Panc1 (cell line): ENCODE measurements at regions not wholly inside any gene's neighbourhood (a gene's known extent, or its start where the extent isn't known, plus 50 kb on each side); places are given as distances from the start of the nearest gene placed in this dataset.

ENCODE experiments used
- ATAC-seq: fragments of 200-7000 bp; cut with Tn5 transposase; 2 replicates; pipeline ENCODE4 v1.9.1; 2020; ENCODE audit warnings: mild to moderate bottlenecking, moderate library complexity
- BruUV-seq: library from RNA; stranded (reverse); fragments of 400-500 nt; replicated peaks from 2 replicates; lab custom pipeline; 2021; lab: Mats Ljungman, UMichigan
- CTCF ChIA-PET: fragments of 300-600 bp; sonication (Branson Sonifier 250); formaldehyde crosslinking; loops from one replicate; lab custom pipeline; 2022; ENCODE audit warnings: antibody characterized with exemption; lab: Charles Lee
- POLR2A ChIA-PET: fragments of 300-600 bp; sonication (Branson Sonifier 250); formaldehyde crosslinking; loops from one replicate; lab custom pipeline; 2022; ENCODE audit warnings: antibody characterized with exemption; lab: Charles Lee
- DNase-seq: peaks from one replicate; pipeline ENCODE4 v3.0.0-alpha.2; 2010; ENCODE audit warnings: low read depth, low spot score
- H3K27ac ChIP-seq: 2 replicates; pipeline ENCODE4 v1.5.1; 2011; ENCODE audit warnings: mild to moderate bottlenecking, low read length, inconsistent platforms
- H3K27me3 ChIP-seq: fragments of 200-500 bp; sonication (Bioruptor generic); 2 replicates; pipeline ENCODE4 v1.6.0; 2014; ENCODE audit warnings: low read length, inconsistent platforms; ENCODE audit not compliant: control insufficient read depth, insufficient read depth
- H3K36me3 ChIP-seq: fragments of 200-500 bp; sonication (Bioruptor generic); 2 replicates; pipeline ENCODE4 v1.5.1; 2014; ENCODE audit warnings: inconsistent platforms, mild to moderate bottlenecking, low read length, moderate library complexity; ENCODE audit not compliant: control insufficient read depth, insufficient read depth
- H3K4me1 ChIP-seq: 2 replicates; pipeline ENCODE4 v1.5.1; 2011; ENCODE audit warnings: inconsistent platforms, mild to moderate bottlenecking, low read length, moderate library complexity; ENCODE audit not compliant: control insufficient read depth, insufficient read depth
- H3K4me3 ChIP-seq, 2 experiments: 2 replicates each; pipeline ENCODE4 v1.5.1; 2011 to 2012; ENCODE audit warnings: low read depth in 2 of 2, low read length in 2 of 2, mild to moderate bottlenecking in 2 of 2, inconsistent platforms in 1 of 2, moderate library complexity in 1 of 2
- H3K9me3 ChIP-seq: fragments of 200-500 bp; sonication (Bioruptor generic); 2 replicates; pipeline ENCODE4 v1.5.1; 2014; ENCODE audit warnings: low read depth, mild to moderate bottlenecking, inconsistent platforms, low read length, moderate library complexity; ENCODE audit not compliant: control insufficient read depth, insufficient read depth
- POLR2AphosphoS5 ChIP-seq: IDR thresholded peaks from 2 replicates; pipeline ENCODE4 v1.6.1; 2012; ENCODE audit warnings: mild to moderate bottlenecking, low read depth, low read length, moderate library complexity
- SIN3A ChIP-seq: IDR thresholded peaks from 2 replicates; pipeline ENCODE4 v1.6.1; 2012; ENCODE audit warnings: low read depth, mild to moderate bottlenecking, low read length, moderate library complexity, borderline replicate concordance; ENCODE audit not compliant: insufficient read depth
- TCF7L2 ChIP-seq: IDR thresholded peaks from 2 replicates; pipeline ENCODE4 v1.6.1; 2011; ENCODE audit warnings: mild to moderate bottlenecking, low read depth, low read length, inconsistent platforms
- in situ Hi-C: cut with HindIII; loops from 2 replicates; pipeline ENCODE4 v1.10.0; 2016; ENCODE audit warnings: low sequenced_read_pairs, low pct_unique_long_range_greater_than_20kb
- intact Hi-C: fragments of 100-400 bp; cut with micrococcal nuclease; formaldehyde crosslinking; loops from one replicate; pipeline ENCODE4 v1.10.0; 2022; ENCODE audit not compliant: unreplicated experiment
- TF ChIP-seq, protein P1 (sequence below), 2 experiments: IDR thresholded peaks; 2 replicates each; pipeline ENCODE4 v1.6.1; 2011 to 2012; ENCODE audit warnings: low read depth in 2 of 2, control low read depth in 1 of 2, low read length in 1 of 2, mild to moderate bottlenecking in 1 of 2, moderate library complexity in 1 of 2; ENCODE audit not compliant: insufficient read depth in 1 of 2
- TF ChIP-seq, protein P2 (sequence below): fragments of 450-650 bp; IDR thresholded peaks from 2 replicates; pipeline ENCODE4 v1.5.1; 2017; ENCODE audit warnings: mild to moderate bottlenecking

DNA sequence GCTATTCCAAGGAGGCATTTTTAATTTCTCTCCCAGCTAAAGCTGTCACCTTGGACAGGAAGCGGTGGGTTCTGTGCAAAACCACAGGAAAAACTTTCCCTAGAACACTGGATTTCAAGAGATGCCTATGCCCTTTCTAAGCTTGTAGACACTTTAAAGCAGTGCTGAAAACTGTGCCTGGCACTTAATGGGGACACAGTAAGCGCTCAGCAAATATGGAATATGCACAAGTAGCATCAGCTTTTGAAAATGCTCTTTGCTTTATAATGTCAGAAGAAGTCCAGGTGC is 50.9 kb upstream of the TARBP1 start:
- intact Hi-C loops (no loop called here), in situ Hi-C loops (no loop called here)
- TF ChIP-seq POLR2AphosphoS5 (no peak), SIN3A (no peak), TCF7L2 (no peak)
- TF ChIP-seq, protein P1, sequence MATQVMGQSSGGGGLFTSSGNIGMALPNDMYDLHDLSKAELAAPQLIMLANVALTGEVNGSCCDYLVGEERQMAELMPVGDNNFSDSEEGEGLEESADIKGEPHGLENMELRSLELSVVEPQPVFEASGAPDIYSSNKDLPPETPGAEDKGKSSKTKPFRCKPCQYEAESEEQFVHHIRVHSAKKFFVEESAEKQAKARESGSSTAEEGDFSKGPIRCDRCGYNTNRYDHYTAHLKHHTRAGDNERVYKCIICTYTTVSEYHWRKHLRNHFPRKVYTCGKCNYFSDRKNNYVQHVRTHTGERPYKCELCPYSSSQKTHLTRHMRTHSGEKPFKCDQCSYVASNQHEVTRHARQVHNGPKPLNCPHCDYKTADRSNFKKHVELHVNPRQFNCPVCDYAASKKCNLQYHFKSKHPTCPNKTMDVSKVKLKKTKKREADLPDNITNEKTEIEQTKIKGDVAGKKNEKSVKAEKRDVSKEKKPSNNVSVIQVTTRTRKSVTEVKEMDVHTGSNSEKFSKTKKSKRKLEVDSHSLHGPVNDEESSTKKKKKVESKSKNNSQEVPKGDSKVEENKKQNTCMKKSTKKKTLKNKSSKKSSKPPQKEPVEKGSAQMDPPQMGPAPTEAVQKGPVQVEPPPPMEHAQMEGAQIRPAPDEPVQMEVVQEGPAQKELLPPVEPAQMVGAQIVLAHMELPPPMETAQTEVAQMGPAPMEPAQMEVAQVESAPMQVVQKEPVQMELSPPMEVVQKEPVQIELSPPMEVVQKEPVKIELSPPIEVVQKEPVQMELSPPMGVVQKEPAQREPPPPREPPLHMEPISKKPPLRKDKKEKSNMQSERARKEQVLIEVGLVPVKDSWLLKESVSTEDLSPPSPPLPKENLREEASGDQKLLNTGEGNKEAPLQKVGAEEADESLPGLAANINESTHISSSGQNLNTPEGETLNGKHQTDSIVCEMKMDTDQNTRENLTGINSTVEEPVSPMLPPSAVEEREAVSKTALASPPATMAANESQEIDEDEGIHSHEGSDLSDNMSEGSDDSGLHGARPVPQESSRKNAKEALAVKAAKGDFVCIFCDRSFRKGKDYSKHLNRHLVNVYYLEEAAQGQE (IDR thresholded peaks at IDR 0.05; ENCODE audit: insufficient read depth in 1 of 2, low read depth in 2 of 2, low read length in 1 of 2), result no peak
- TF ChIP-seq, protein P2, sequence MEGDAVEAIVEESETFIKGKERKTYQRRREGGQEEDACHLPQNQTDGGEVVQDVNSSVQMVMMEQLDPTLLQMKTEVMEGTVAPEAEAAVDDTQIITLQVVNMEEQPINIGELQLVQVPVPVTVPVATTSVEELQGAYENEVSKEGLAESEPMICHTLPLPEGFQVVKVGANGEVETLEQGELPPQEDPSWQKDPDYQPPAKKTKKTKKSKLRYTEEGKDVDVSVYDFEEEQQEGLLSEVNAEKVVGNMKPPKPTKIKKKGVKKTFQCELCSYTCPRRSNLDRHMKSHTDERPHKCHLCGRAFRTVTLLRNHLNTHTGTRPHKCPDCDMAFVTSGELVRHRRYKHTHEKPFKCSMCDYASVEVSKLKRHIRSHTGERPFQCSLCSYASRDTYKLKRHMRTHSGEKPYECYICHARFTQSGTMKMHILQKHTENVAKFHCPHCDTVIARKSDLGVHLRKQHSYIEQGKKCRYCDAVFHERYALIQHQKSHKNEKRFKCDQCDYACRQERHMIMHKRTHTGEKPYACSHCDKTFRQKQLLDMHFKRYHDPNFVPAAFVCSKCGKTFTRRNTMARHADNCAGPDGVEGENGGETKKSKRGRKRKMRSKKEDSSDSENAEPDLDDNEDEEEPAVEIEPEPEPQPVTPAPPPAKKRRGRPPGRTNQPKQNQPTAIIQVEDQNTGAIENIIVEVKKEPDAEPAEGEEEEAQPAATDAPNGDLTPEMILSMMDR, result no peak
- ChIA-PET CTCF (no interaction called here), POLR2A (no interaction called here)
- no TSS peak for BruUV-seq
- Histone ChIP-seq H3K36me3 (no peaks in the 10 kb centered on the region), H3K4me1 (no peaks in the 10 kb centered on the region; the same call in 1 of the 2 replicates), H3K9me3 (no peaks in the 10 kb centered on the region), H3K27me3 (no peaks in the 10 kb centered on the region), H3K4me3 (no peak overlapping the region), H3K27ac (no peak overlapping the region)
- DNase-seq, result no peak
- ATAC-seq, result no peak

DNA sequence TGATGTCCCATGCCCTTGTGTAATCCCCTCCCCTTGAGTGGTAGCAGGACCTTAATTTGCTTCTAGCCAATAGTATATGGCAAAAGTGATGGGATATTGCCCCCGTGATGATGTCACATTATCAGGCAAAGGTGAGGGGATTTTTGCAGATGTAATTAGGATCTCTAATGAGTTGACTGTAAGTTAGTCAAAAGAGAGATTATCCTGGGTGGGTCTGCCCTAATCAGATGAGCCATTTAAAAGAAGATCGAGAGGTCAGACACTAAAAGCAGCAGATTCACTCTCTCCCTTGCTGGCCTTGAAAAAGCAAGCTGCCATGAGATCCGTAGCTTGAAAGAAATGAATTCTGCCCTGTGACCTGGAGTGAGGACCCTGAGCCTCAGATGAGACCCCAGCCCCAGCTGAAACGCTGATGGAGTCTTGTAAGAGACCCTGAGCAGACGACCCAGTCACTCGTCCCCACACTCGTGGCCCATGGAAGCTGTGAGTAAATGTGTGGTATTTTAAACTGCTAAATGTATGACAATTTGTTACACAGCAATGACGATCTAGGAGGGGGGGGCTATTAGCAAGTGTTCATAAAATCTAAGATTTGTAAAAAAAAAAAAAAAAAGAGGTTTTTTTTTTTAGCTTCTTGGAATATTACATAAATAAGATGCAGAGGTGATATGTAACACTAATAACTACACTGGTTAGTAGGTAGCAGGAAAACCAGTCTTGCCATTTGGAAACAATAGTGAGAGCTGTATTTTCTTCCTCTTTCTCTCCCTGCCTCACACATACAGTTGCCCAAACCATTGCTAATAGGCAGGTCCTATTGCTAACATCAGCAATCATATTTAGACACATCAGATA is 50.3 kb upstream of the TARBP1 start:
- Histone ChIP-seq H3K4me1 (no peaks in the 10 kb centered on the region; the same call in 1 of the 2 replicates), H3K36me3 (no peaks in the 10 kb centered on the region), H3K4me3 (no peak overlapping the region), H3K9me3 (no peaks in the 10 kb centered on the region), H3K27me3 (no peaks in the 10 kb centered on the region), H3K27ac (peak overlapping the region; percentile 35; the same call in 1 of the 2 replicates)
- ATAC-seq, result no peak
- POLR2A ChIA-PET, result interaction anchor here (0.6 kb wide), 2 partner anchors 20 to 30 kb away, joined by 3 to 6 read pairs; no protein-coding TSS in a partner anchor
- DNase-seq, result no peak
- in situ Hi-C loops, result no loop called here
- TF ChIP-seq SIN3A, result no peak
- TF ChIP-seq, protein P2, result no peak
- TF ChIP-seq TCF7L2, result no peak
- no peak for TF ChIP-seq POLR2AphosphoS5
- TF ChIP-seq, protein P1 (IDR thresholded peaks at IDR 0.05; ENCODE audit: insufficient read depth in 1 of 2, low read depth in 2 of 2, low read length in 1 of 2), result no peak
- CTCF ChIA-PET, result no interaction called here
- intact Hi-C loops, result no loop called here
- BruUV-seq, result no TSS peak
